H9 (cell line): ENCODE measurements at regions not wholly inside any gene's neighbourhood (a gene's known extent, or its start where the extent isn't known, plus 50 kb on each side); places are given as distances from the start of the nearest gene placed in this dataset.

Experiments
- DNase-seq: peaks from one replicate; pipeline ENCODE4 v3.0.0-alpha.2; 2017
- H2AFZ ChIP-seq: one replicate; pipeline ENCODE4 v1.6.1; 2013; ENCODE audit warnings: mild to moderate bottlenecking, low read length, control low read depth, moderate library complexity
- H2AK5ac ChIP-seq: 2 replicates; pipeline ENCODE4 v1.6.1; 2013; ENCODE audit warnings: low read length, control low read depth, mixed read lengths; ENCODE audit not compliant: insufficient read length
- H2BK120ac ChIP-seq: one replicate; pipeline ENCODE4 v1.6.1; 2013; ENCODE audit warnings: low read depth, mild to moderate bottlenecking, low read length, control low read depth, inconsistent platforms; ENCODE audit not compliant: poor library complexity, severe bottlenecking
- H2BK12ac ChIP-seq: 2 replicates; pipeline ENCODE4 v1.6.1; 2013; ENCODE audit warnings: low read length, control low read depth, mixed read lengths, low read depth; ENCODE audit not compliant: insufficient read length
- H2BK15ac ChIP-seq: 2 replicates; pipeline ENCODE4 v1.6.1; 2013; ENCODE audit warnings: low read depth, low read length, control low read depth
- H2BK20ac ChIP-seq: one replicate; pipeline ENCODE4 v1.6.1; 2013; ENCODE audit warnings: low read depth, mild to moderate bottlenecking, low read length, control low read depth, inconsistent platforms; ENCODE audit not compliant: poor library complexity, severe bottlenecking
- H2BK5ac ChIP-seq: 2 replicates; pipeline ENCODE4 v1.6.1; 2013; ENCODE audit warnings: low read length, control low read depth, mixed read lengths; ENCODE audit not compliant: insufficient read length
- H3K14ac ChIP-seq: 2 replicates; pipeline ENCODE4 v1.6.1; 2013; ENCODE audit warnings: low read length, control low read depth; ENCODE audit not compliant: insufficient read depth
- H3K18ac ChIP-seq: 2 replicates; pipeline ENCODE4 v1.6.1; 2013; ENCODE audit warnings: low read depth, mild to moderate bottlenecking, mixed read lengths, low read length, control low read depth; ENCODE audit not compliant: insufficient read length
- H3K23ac ChIP-seq: 2 replicates; pipeline ENCODE4 v1.6.1; 2013; ENCODE audit warnings: low read length, control low read depth, mixed read lengths, low read depth; ENCODE audit not compliant: insufficient read length
- H3K23me2 ChIP-seq: 2 replicates; pipeline ENCODE4 v1.6.1; 2013; ENCODE audit warnings: low read depth, mild to moderate bottlenecking, mixed read lengths, low read length, control low read depth; ENCODE audit not compliant: insufficient read length, poor library complexity, severe bottlenecking
- H3K27ac ChIP-seq: 2 replicates; pipeline ENCODE4 v1.5.1; 2013; ENCODE audit warnings: low read length, control low read depth, mixed read lengths, low read depth; ENCODE audit not compliant: insufficient read length
- H3K27me3 ChIP-seq: 2 replicates; pipeline ENCODE4 v1.6.1; 2013; ENCODE audit warnings: low read length, control low read depth, inconsistent platforms; ENCODE audit not compliant: insufficient read depth
- H3K4ac ChIP-seq: 2 replicates; pipeline ENCODE4 v1.6.1; 2013; ENCODE audit warnings: low read depth, mild to moderate bottlenecking, control low read depth, inconsistent platforms, low read length, moderate library complexity
- H3K4me1 ChIP-seq: 2 replicates; pipeline ENCODE4 v1.6.1; 2013; ENCODE audit warnings: low read length, control low read depth, inconsistent platforms; ENCODE audit not compliant: insufficient read depth
- H3K4me2 ChIP-seq: 2 replicates; pipeline ENCODE4 v1.6.1; 2013; ENCODE audit warnings: low read length, control low read depth, mixed read lengths; ENCODE audit not compliant: insufficient read length, insufficient read depth
- H3K56ac ChIP-seq: 2 replicates; pipeline ENCODE4 v1.6.1; 2013; ENCODE audit warnings: low read depth, mild to moderate bottlenecking, mixed read lengths, low read length, control low read depth; ENCODE audit not compliant: insufficient read length
- H3K79me1 ChIP-seq: 2 replicates; pipeline ENCODE4 v1.6.1; 2013; ENCODE audit warnings: low read depth, mild to moderate bottlenecking, moderate library complexity, low read length, control low read depth, inconsistent platforms; ENCODE audit not compliant: insufficient read depth, poor library complexity, severe bottlenecking
- H3K79me2 ChIP-seq: 2 replicates; pipeline ENCODE4 v1.6.1; 2013; ENCODE audit warnings: low read length, control low read depth, inconsistent platforms; ENCODE audit not compliant: insufficient read depth
- H3K9ac ChIP-seq: 2 replicates; pipeline ENCODE4 v1.6.1; 2013; ENCODE audit warnings: low read length, control low read depth, mixed read lengths; ENCODE audit not compliant: insufficient read length; ENCODE audit errors: extremely low read depth
- H3K9me3 ChIP-seq: one replicate; pipeline ENCODE4 v1.6.1; 2013; ENCODE audit warnings: low read depth, low read length, inconsistent platforms; ENCODE audit not compliant: control insufficient read depth
- H3T11ph ChIP-seq: one replicate; pipeline ENCODE4 v1.6.1; 2013; ENCODE audit warnings: mild to moderate bottlenecking, low read length, control low read depth, inconsistent platforms
- H4K20me1 ChIP-seq: one replicate; pipeline ENCODE4 v1.6.1; 2013; ENCODE audit not compliant: control insufficient read depth, insufficient read length, insufficient read depth
- H4K5ac ChIP-seq: 2 replicates; pipeline ENCODE4 v1.6.1; 2013; ENCODE audit warnings: low read depth, mild to moderate bottlenecking, mixed read lengths, low read length, control low read depth; ENCODE audit not compliant: insufficient read length
- H4K8ac ChIP-seq: replicated peaks from 2 replicates; pipeline ENCODE4 v1.6.1; 2013; ENCODE audit warnings: low read length, control low read depth, mixed read lengths, low read depth; ENCODE audit not compliant: insufficient read length
- H4K91ac ChIP-seq: 2 replicates; pipeline ENCODE4 v1.6.1; 2013; ENCODE audit warnings: low read depth, mild to moderate bottlenecking, moderate library complexity, mixed read lengths, low read length, control low read depth; ENCODE audit not compliant: insufficient read length
- H3K27ac Mint-ChIP-seq, 3 experiments: 2 replicates in 2 of 3; 3 replicates in 1 of 3; pipeline ENCODE4 v1.8.0; 2020 to 2021; ENCODE audit warnings: mixed read lengths in 3 of 3, mild to moderate bottlenecking in 1 of 3, moderate library complexity in 1 of 3
- H3K27me3 Mint-ChIP-seq: 2 replicates; pipeline ENCODE4 v1.8.0; 2021; ENCODE audit warnings: low read depth, mild to moderate bottlenecking, moderate library complexity, mixed read lengths
- H3K36me3 Mint-ChIP-seq, 3 experiments: 2 replicates in 2 of 3; 3 replicates in 1 of 3; pipeline ENCODE4 v1.8.0; 2020 to 2021; ENCODE audit warnings: low read depth in 3 of 3, mixed read lengths in 3 of 3; ENCODE audit not compliant: insufficient read depth in 1 of 3
- H3K4me1 Mint-ChIP-seq, 2 experiments: 2 replicates each; pipeline ENCODE4 v1.8.0; 2020; ENCODE audit warnings: mixed read lengths in 2 of 2
- H3K4me3 Mint-ChIP-seq, 2 experiments: 2 replicates in 1 of 2; 3 replicates in 1 of 2; pipeline ENCODE4 v1.8.0; 2020 to 2021; ENCODE audit warnings: mild to moderate bottlenecking in 2 of 2, mixed read lengths in 2 of 2, moderate library complexity in 1 of 2
- H3K9me3 Mint-ChIP-seq, 2 experiments: 2 replicates in 1 of 2; 3 replicates in 1 of 2; pipeline ENCODE4 v1.8.0; 2020; ENCODE audit warnings: mild to moderate bottlenecking in 2 of 2, mixed read lengths in 2 of 2, moderate library complexity in 1 of 2
- WGBS: extraction: QIAGEN DNeasy Blood & Tissue Kit; methylation state at CpG from one replicate; pipeline ENCODE4 v1.1.7; 2013; ENCODE audit warnings: missing lambda C conversion rate, low lambda C conversion rate, mixed read lengths; ENCODE audit not compliant: insufficient read length; ENCODE audit errors: extremely low coverage; 5-methylcytosine and 5-hydroxymethylcytosine counted together
- TF ChIP-seq, protein P1 (sequence below): fragments of 200-600 bp; sonication (generic); conservative IDR thresholded peaks from 3 replicates; pipeline ENCODE4 v1.8.0; 2021; ENCODE audit warnings: antibody characterized with exemption, mild to moderate bottlenecking

DNA sequence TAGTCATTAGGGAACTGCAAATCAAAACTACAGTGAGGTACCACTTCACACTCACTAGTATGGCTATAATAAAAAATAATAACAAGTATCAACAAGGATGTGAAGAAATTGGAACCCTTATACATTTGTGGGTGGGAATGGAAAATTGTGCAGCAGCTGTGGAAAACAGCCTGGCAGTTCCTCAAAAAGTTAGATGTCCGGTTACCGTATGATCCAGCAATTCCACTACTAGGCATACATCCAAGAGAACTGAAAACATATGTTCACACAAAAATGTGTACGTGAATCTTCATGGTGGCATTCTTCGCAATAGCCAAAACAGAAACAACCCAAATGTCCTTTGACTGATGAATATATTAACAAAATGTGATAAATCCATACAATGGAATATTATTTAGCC is 187.9 kb upstream of the LYSMD4 start:
- Histone ChIP-seq H2AFZ (no peak overlapping the region), H2BK15ac (no peak overlapping the region), H3K79me2 (no peaks in the 10 kb centered on the region), H3K4ac (no peak overlapping the region), H3K23me2 (no peaks in the 10 kb centered on the region), H2AK5ac (no peak overlapping the region), H2BK12ac (no peak overlapping the region), H4K20me1 (no peaks in the 10 kb centered on the region), H3T11ph (no peak overlapping the region), H3K9ac (no peak overlapping the region), H3K79me1 (no peaks in the 10 kb centered on the region), H3K9me3 (no peaks in the 10 kb centered on the region), H3K18ac (no peak overlapping the region), H2BK120ac (no peak overlapping the region), H3K27me3 (peaks cover 3% of the 10 kb centered on the region; the same call in 1 of the 2 replicates), H3K4me2 (no peak overlapping the region), H4K91ac (no peak overlapping the region), H2BK5ac (no peak overlapping the region), H4K8ac (no peak overlapping the region), H3K27ac (no peak overlapping the region), H3K56ac (no peak overlapping the region), H4K5ac (no peak overlapping the region), H3K14ac (no peak overlapping the region), H3K23ac (no peak overlapping the region), H3K4me1 (no peaks in the 10 kb centered on the region), H2BK20ac (no peak overlapping the region)
- no peak for DNase-seq
- peaks cover 64% of the 10 kb centered on the region for H3K27me3 Mint-ChIP-seq
- TF ChIP-seq, protein P1, sequence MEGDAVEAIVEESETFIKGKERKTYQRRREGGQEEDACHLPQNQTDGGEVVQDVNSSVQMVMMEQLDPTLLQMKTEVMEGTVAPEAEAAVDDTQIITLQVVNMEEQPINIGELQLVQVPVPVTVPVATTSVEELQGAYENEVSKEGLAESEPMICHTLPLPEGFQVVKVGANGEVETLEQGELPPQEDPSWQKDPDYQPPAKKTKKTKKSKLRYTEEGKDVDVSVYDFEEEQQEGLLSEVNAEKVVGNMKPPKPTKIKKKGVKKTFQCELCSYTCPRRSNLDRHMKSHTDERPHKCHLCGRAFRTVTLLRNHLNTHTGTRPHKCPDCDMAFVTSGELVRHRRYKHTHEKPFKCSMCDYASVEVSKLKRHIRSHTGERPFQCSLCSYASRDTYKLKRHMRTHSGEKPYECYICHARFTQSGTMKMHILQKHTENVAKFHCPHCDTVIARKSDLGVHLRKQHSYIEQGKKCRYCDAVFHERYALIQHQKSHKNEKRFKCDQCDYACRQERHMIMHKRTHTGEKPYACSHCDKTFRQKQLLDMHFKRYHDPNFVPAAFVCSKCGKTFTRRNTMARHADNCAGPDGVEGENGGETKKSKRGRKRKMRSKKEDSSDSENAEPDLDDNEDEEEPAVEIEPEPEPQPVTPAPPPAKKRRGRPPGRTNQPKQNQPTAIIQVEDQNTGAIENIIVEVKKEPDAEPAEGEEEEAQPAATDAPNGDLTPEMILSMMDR = no peak
- H3K9me3 Mint-ChIP-seq = peaks cover 3 to 7% of the 10 kb centered on the region in 2 experiments; a peak in 3 of 5 replicates
- no peak overlapping the region for H3K27ac Mint-ChIP-seq
- no peaks in the 10 kb centered on the region for H3K36me3 Mint-ChIP-seq
- peaks cover 0 to 14% of the 10 kb centered on the region in 2 experiments; a peak in 3 of 4 replicates for H3K4me1 Mint-ChIP-seq
- no peak overlapping the region for H3K4me3 Mint-ChIP-seq
- WGBS = no CpG with 5 or more reads among the region's 4 CpGs
